Fibroblast of the aortic adventitia (primary cell): ENCODE measurements at regions not wholly inside any gene's neighbourhood (a gene's known extent, or its start where the extent isn't known, plus 50 kb on each side); places are given as distances from the start of the nearest gene placed in this dataset.

Source experiments
- DNase-seq: peaks from one replicate; pipeline ENCODE4 v3.0.0-alpha.2; 2010; ENCODE audit warnings: low read depth
- H3K4me3 ChIP-seq: 2 replicates; pipeline ENCODE4 v1.5.1; 2011; ENCODE audit warnings: low read depth, mild to moderate bottlenecking, control low read depth, low read length, moderate library complexity
- TF ChIP-seq, protein P1 (sequence below): IDR thresholded peaks from 2 replicates; pipeline ENCODE4 v1.5.1; 2011; ENCODE audit warnings: mild to moderate bottlenecking, low read length, control low read depth, inconsistent platforms; ENCODE audit not compliant: insufficient read depth

DNA sequence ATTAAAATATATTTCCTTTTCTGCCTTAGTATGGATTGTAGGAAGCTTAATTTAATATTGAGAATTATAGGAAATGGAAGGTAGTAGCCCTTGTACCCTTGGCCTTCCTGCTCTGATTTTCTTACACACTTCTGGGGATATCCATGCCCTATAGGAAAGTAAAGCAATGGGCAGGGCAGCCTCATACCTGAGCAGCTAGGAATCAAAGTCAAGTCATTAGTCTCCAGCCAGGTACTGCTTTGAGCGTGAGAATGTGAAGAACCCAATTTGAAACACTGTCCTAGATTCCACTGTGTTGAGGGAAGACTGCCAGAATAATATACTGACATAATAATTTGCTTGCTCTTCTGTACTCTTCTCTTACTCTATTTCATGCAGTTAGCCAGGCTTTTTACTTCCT, 51.0 kb upstream of the L3MBTL3 start:
- DNase-seq: no peak
- TF ChIP-seq, protein P1, sequence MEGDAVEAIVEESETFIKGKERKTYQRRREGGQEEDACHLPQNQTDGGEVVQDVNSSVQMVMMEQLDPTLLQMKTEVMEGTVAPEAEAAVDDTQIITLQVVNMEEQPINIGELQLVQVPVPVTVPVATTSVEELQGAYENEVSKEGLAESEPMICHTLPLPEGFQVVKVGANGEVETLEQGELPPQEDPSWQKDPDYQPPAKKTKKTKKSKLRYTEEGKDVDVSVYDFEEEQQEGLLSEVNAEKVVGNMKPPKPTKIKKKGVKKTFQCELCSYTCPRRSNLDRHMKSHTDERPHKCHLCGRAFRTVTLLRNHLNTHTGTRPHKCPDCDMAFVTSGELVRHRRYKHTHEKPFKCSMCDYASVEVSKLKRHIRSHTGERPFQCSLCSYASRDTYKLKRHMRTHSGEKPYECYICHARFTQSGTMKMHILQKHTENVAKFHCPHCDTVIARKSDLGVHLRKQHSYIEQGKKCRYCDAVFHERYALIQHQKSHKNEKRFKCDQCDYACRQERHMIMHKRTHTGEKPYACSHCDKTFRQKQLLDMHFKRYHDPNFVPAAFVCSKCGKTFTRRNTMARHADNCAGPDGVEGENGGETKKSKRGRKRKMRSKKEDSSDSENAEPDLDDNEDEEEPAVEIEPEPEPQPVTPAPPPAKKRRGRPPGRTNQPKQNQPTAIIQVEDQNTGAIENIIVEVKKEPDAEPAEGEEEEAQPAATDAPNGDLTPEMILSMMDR: no peak
- H3K4me3 ChIP-seq: no peak overlapping the region

DNA sequence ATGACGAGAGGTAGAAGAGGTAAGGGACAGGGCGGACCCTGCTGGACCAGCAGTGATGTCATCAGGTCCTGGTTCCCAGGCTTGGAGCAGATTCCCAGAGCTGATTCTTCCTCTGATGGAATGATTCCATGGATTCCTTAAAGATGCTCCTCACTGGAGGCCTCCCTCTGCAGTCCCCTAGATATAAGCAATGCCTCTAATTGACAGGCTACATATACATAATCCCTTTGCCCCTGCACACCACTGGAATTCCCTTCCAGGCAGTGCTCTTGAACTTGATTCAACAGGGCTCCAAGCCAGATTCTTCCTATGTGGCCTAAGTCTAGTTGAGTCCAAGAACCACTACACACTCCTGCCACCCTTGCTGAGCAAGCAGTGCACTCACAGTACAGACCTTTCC, 52.3 kb upstream of the L3MBTL3 start:
- no peak overlapping the region for H3K4me3 ChIP-seq
- peak; percentile 6 for DNase-seq
- TF ChIP-seq, protein P1: no peak

DNA sequence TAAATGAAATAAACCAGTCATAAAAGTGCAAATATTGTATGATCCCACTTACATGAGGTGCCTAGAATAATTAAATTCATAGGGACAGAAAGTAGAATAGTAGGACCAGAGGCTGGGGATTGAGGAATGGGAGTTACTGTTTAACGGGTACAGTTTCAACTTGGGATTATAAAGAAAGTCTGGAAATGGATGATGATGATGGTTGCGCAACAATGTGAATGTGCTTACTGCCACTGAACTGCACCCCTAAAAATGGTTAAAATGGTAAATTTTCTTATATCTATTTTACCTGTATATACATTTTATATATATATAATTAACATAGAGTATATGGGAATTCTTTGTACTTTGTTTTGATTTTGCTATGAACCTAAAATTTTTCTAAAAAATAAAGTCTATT, 53.3 kb upstream of the L3MBTL3 start:
- H3K4me3 ChIP-seq: no peak overlapping the region
- TF ChIP-seq, protein P1: no peak
- no peak for DNase-seq

DNA sequence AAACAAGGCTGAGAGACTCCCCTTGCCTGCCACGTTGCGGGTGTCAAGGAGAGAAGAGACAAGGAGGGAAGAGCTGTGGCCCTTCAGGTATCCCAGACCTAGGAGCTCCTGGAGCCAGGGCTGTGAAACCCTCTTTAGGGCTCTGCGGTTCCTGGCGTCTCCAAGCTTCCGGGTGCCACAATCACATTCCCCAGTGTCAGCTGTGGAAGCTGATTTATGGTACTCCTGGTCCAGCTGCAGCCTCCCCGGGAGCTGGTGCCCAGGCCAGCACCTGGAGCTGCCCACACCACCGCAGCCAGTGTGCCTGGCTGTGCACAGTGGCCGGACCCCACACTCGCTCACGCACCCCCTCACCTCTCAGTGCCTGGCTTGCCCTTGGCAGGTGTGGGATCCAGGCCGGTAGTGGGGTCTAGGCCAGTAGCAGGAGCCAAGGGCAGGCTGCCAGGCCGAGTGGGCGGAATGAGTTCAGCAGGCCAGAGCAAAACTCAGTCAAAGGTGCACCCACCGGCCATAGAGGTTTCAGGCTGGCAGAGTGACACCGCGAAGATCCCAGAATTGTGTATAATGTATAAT, 58.9 kb upstream of the L3MBTL3 start:
- H3K4me3 ChIP-seq: no peak overlapping the region
- no peak for DNase-seq
- TF ChIP-seq, protein P1: no peak

DNA sequence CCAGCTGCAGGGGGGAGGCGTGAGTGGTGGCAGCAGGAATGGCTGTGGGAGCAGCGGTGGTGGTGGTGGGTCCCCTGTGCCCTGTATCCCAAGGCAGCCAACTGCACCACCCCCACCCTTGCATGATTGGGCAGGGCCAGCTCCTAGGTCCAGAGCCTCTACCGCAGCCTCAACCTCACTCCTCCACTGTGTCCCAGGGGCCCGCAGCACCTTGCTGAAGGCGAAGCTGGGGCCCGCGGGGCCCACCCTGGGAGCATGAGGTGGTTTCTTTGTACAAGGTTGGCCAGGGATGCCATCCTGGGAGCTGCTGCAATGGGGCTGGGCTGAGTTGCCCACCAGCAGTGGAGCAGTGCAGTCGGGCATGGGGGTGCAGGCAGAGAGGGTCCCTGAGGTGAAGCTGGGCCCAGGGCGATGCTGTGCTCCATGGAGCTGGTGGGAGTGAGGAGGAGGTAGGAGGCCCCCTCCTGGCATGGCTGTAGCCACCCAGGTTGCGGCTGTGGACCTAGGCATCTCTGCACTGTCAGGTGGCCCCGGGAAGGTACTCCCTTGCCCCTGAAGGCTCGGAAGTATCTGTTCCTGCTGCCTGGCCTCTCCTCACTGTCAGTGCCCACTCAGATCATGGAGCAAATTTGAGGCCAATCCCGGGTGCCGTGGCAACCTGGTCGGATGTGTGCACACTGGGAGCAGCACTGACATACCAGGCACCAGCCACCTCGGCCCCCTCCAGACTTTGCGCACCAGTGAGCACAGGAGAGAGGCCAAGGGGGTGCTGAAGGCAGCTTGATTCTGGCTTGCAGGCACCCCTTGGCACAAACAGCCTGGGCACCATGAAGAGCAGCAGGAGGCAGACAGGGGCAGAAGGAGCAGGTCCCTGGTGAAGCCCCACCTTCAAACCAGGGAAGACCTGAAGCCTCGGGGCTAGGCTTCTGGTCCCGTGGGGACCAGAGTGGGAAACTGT, 60.2 kb upstream of the L3MBTL3 start:
- TF ChIP-seq, protein P1: no peak
- H3K4me3 ChIP-seq: no peak overlapping the region
- DNase-seq: no peak

DNA sequence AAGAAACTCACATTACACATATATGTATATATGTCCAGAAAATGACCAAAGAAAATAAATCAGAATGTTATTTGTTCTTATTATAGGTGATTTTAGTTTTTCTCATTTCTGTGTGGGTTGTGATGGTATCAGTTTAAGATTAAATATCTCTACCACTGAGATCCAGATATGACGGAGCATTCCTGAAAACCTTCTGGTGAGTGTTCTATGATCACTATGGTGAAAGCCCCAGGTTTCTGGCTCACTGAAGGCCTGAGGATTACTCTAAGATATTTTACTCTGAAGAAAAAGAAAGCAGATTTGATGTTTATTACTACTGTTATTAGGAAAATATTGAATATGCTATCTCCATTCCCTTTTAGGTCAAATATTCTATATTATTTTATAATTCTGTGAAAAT, 62.8 kb upstream of the L3MBTL3 start:
- no peak for DNase-seq
- TF ChIP-seq, protein P1: no peak
- H3K4me3 ChIP-seq: no peak overlapping the region
